HG03039 (cell line): ENCODE measurements at regions not wholly inside any gene's neighbourhood (a gene's known extent, or its start where the extent isn't known, plus 50 kb on each side); places are given as distances from the start of the nearest gene placed in this dataset.
A peak's percentile ranks its signal among the peaks of the same experiment; 100 is the strongest.

Source experiments
- ATAC-seq: cut with Tn5 transposase; IDR thresholded peaks from one replicate; pipeline ENCODE4 v1.9.1; 2021; ENCODE audit warnings: mild to moderate bottlenecking, moderate library complexity; ENCODE audit not compliant: unreplicated experiment

GRCh38 chr6:113315879-113316278 is 541.3 kb upstream of the MARCKS start:
- ATAC-seq: no peak

- no peak for ATAC-seq
Observed at GRCh38 chr6:113317442-113317841, 539.7 kb upstream of the MARCKS start.

- no peak for ATAC-seq
Observed at GRCh38 chr6:113317891-113318574, 539.1 kb upstream of the MARCKS start.

GRCh38 chr6:113318575-113318917 is 538.6 kb upstream of the MARCKS start:
- no peak for ATAC-seq

GRCh38 chr6:113320653-113321052 is 536.5 kb upstream of the MARCKS start:
- ATAC-seq: no peak

- no peak for ATAC-seq
Observed at GRCh38 chr6:113326781-113327180, 530.4 kb upstream of the MARCKS start.

GRCh38 chr6:113328886-113329381 is 528.2 kb upstream of the MARCKS start:
- no peak for ATAC-seq

- no peak for ATAC-seq
Observed at GRCh38 chr6:113329942-113330635, 527.1 kb upstream of the MARCKS start.

- ATAC-seq: no peak
Observed at GRCh38 chr6:113330636-113330946, 526.6 kb upstream of the MARCKS start.

- ATAC-seq: no peak
Observed at GRCh38 chr6:113331021-113331420, 526.1 kb upstream of the MARCKS start.

- ATAC-seq: no peak
Observed at GRCh38 chr6:113338644-113339043, 518.5 kb upstream of the MARCKS start.

GRCh38 chr6:113339209-113339608 is 517.9 kb upstream of the MARCKS start:
- no peak for ATAC-seq

- peak; percentile 51 for ATAC-seq
Observed at GRCh38 chr6:113340371-113340770, 516.8 kb upstream of the MARCKS start.

- no peak for ATAC-seq
Observed at GRCh38 chr6:113343940-113344339, 513.2 kb upstream of the MARCKS start.

GRCh38 chr6:113344969-113345368 is 512.2 kb upstream of the MARCKS start:
- ATAC-seq: no peak

GRCh38 chr6:113347436-113347835 is 509.7 kb upstream of the MARCKS start:
- ATAC-seq: no peak

- ATAC-seq: no peak
Observed at GRCh38 chr6:113350461-113350860, 506.7 kb upstream of the MARCKS start.

- ATAC-seq: no peak
Observed at GRCh38 chr6:113351173-113351834, 505.8 kb upstream of the MARCKS start.

- ATAC-seq: no peak
Observed at GRCh38 chr6:113352029-113352801, 504.9 kb upstream of the MARCKS start.

GRCh38 chr6:113352831-113353230 is 504.3 kb upstream of the MARCKS start:
- ATAC-seq: no peak

- no peak for ATAC-seq
Observed at GRCh38 chr6:113353392-113353791, 503.8 kb upstream of the MARCKS start.
